ENCODE measurements at regions not wholly inside any gene's neighbourhood (a gene's known extent, or its start where the extent isn't known, plus 50 kb on each side); places are given as distances from the start of the nearest gene placed in this dataset.
"Not testable (repeated sequence)": the region's sequence is repeated elsewhere in the genome, so short reads cannot be mapped to it uniquely, and the experiment has no call there.

DNA sequence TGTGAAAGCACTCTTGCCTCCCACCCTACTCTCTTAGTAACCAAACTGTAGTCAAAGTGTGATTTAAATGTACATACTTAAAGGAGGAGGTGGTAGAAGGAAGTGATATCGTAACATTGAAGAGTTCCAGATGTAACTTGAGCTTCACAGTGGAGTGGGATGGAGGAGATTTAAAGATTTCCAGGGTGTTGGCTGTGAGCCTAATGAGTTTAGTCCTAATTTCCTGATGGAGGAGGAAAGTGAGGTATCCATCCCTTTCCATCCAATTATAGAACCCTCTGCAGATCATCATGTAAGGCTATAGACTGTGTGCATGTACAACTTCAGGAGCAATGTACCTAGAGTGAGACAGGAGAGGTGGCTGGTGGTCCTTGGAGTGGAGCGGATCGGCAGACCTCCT is 1163.9 kb upstream of the SEMA6A start:
- no peak overlapping the region for H3K4me3 ChIP-seq (ENCODE audit: low read depth, low read length)
- TF ChIP-seq, protein P1, sequence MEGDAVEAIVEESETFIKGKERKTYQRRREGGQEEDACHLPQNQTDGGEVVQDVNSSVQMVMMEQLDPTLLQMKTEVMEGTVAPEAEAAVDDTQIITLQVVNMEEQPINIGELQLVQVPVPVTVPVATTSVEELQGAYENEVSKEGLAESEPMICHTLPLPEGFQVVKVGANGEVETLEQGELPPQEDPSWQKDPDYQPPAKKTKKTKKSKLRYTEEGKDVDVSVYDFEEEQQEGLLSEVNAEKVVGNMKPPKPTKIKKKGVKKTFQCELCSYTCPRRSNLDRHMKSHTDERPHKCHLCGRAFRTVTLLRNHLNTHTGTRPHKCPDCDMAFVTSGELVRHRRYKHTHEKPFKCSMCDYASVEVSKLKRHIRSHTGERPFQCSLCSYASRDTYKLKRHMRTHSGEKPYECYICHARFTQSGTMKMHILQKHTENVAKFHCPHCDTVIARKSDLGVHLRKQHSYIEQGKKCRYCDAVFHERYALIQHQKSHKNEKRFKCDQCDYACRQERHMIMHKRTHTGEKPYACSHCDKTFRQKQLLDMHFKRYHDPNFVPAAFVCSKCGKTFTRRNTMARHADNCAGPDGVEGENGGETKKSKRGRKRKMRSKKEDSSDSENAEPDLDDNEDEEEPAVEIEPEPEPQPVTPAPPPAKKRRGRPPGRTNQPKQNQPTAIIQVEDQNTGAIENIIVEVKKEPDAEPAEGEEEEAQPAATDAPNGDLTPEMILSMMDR (IDR thresholded peaks at IDR 0.05; ENCODE audit: low read depth, low read length) = no peak

DNA sequence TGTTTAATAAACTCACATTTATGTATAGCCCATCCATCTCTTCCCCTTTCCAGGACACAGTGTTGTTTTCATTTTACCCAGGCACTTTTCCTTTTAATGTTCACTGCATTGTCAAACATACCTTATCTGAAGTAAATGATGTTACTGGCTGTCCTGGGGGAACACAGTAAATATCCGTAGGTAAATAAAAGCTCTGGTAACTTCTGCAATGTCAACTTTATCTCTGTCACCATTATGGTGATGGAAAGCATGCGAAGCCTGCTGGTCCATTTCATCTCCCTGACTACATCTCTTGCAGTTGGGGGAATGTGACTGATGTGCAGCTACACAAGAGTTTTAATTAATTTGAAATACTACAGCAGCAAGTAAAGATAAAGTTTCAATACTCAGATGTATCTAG is 1162.1 kb upstream of the SEMA6A start:
- H3K4me3 ChIP-seq (ENCODE audit: low read depth, low read length) = no peak overlapping the region
- TF ChIP-seq, protein P1 (IDR thresholded peaks at IDR 0.05; ENCODE audit: low read depth, low read length) = no peak

GRCh38 chr5:117734056-117734455 is 1159.4 kb upstream of the SEMA6A start:
- no peak overlapping the region for H3K4me3 ChIP-seq (ENCODE audit: low read depth, low read length)
- TF ChIP-seq, protein P1 (IDR thresholded peaks at IDR 0.05; ENCODE audit: low read depth, low read length) = no peak

DNA sequence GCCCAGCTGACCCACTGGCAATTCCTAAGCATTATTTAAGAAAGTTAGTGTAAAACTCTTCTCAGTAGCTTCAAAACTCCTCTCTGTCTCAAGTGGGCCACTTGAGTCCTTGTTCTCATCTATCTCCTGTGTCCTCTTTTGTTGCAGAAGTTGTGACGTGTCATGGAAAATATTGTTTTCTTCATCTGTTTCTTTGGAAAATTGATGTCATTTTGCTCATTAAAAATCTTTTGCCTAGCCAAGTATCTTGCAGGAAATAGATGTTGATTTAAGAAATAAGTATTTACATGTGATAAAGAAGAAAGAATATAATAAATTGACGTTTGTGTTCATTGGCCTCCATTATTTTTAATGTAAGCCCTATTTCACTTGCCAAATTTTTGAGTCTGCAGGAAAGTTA is 1158.4 kb upstream of the SEMA6A start:
- TF ChIP-seq, protein P1 (IDR thresholded peaks at IDR 0.05; ENCODE audit: low read depth, low read length) = no peak
- H3K4me3 ChIP-seq (ENCODE audit: low read depth, low read length) = no peak overlapping the region

DNA sequence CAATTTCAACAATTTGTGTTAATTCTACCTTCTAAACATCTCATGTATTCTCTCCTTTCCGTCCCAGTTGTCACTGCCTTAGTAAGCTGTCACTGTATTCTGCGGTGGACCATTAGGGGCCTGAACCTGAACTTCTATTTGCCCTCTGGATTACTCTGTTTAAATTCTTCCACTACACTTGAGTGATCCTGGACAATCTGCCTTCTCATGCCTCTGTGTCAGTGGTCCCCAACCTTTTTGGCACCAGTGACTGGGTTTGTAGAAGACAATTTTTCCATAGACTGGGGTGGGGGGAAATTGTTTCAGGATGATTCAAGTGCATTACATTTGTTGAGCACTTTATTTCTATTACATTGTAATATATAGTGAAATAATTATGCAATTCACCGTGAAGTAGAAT is 1157.6 kb upstream of the SEMA6A start:
- H3K4me3 ChIP-seq (ENCODE audit: low read depth, low read length) = no peak overlapping the region
- TF ChIP-seq, protein P1 (IDR thresholded peaks at IDR 0.05; ENCODE audit: low read depth, low read length) = no peak

DNA sequence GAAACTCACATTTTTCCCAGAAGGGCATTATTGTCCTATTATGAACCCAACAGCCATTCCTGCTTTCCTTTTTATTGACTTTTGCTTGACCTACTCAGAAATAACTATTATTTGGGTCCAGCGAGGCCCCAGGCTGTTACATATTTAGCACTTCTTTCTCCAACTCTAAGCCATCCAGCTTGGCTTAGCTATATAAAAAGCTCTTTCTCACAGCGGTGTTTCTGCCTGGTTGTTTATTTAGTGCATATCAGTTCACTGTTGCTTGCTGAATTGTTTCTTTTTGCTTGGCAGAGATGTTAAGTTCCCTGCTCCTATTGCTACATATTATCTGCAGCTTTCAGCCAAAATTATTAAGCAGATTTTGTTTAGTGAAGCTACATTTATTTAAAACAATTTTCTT is 1156.8 kb upstream of the SEMA6A start:
- no peak overlapping the region for H3K4me3 ChIP-seq (ENCODE audit: low read depth, low read length)
- TF ChIP-seq, protein P1 (IDR thresholded peaks at IDR 0.05; ENCODE audit: low read depth, low read length) = no peak

- not testable (repeated sequence) for H3K4me3 ChIP-seq (ENCODE audit: low read depth, low read length)
Observed at GRCh38 chr5:117720784-117721183, 1146.2 kb upstream of the SEMA6A start.

DNA sequence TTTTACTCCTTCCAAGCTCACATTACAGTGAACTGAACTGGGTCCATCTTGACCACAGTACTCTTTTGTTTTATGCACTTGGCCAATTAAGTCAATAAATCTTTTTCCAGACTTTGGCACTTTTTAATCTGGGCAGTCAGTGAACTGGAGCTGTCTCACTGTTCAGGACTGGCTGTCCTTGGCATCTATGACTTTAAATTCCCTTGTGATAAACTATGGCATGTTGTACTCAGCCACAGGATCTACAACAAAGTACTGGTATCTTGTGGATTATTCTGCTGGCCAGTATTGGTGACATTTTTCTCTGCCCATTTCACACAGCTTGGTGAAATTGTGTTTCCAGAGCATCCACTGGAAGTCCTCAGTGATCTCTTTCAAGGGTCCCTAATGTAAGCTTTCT is 1144.8 kb upstream of the SEMA6A start:
- no peak overlapping the region for H3K4me3 ChIP-seq (ENCODE audit: low read depth, low read length)
- TF ChIP-seq, protein P1 (IDR thresholded peaks at IDR 0.05; ENCODE audit: low read depth, low read length) = no peak

All from WI38 (cell line).